Panc1 (cell line): ENCODE measurements at regions not wholly inside any gene's neighbourhood (a gene's known extent, or its start where the extent isn't known, plus 50 kb on each side); places are given as distances from the start of the nearest gene placed in this dataset.

ENCODE experiments used
- CTCF ChIP-seq: fragments of 450-650 bp; IDR thresholded peaks from 2 replicates; pipeline ENCODE4 v1.5.1; 2017; ENCODE audit warnings: mild to moderate bottlenecking
- POLR2AphosphoS5 ChIP-seq: IDR thresholded peaks from 2 replicates; pipeline ENCODE4 v1.6.1; 2012; ENCODE audit warnings: mild to moderate bottlenecking, low read depth, low read length, moderate library complexity

- TF ChIP-seq CTCF = no peak
- no peak for TF ChIP-seq POLR2AphosphoS5
Observed at GRCh38 chr4:151967074-151967473, 206.3 kb upstream of the GATB start.
